ENCODE measurements at regions not wholly inside any gene's neighbourhood (a gene's known extent, or its start where the extent isn't known, plus 50 kb on each side); places are given as distances from the start of the nearest gene placed in this dataset.

- intact Hi-C loops (cut with DNase I, micrococcal nuclease), result no loop called here
- ATAC-seq (no peak), DNase-seq (no peak)
- Histone ChIP-seq H3K4me3 (no peak overlapping the region), H3K9me3 (peaks cover 6% of the 10 kb centered on the region), H3K36me3 (ENCODE audit: low read depth) (no peaks in the 10 kb centered on the region), H3K4me1 (ENCODE audit: low read depth) (no peaks in the 10 kb centered on the region)
- no peak for TF ChIP-seq CTCF (IDR thresholded peaks at IDR 0.05)
These were observed 304.0 kb downstream of the ZEB1 start for GRCh38 chr10:31622978-31623377.

GRCh38 chr10:31621733-31622132 lies 302.7 kb downstream of the ZEB1 start:
- TF ChIP-seq CTCF (IDR thresholded peaks at IDR 0.05), result no peak
- Histone ChIP-seq H3K4me1 (ENCODE audit: low read depth) (no peaks in the 10 kb centered on the region), H3K36me3 (ENCODE audit: low read depth) (no peaks in the 10 kb centered on the region), H3K4me3 (no peak overlapping the region), H3K9me3 (peaks cover 6% of the 10 kb centered on the region)
- intact Hi-C loops (cut with DNase I, micrococcal nuclease), result no loop called here
- DNase-seq (no peak), ATAC-seq (no peak)

GRCh38 chr10:31620226-31621151 lies 301.5 kb downstream of the ZEB1 start:
- DNase-seq (peak; percentile 49 to 61 (median 50)), ATAC-seq (peak; percentile 37)
- H3K36me3 ChIP-seq (ENCODE audit: low read depth), result no peaks in the 10 kb centered on the region
- no peak overlapping the region for H3K4me3 ChIP-seq
- H3K9me3 ChIP-seq, result no peaks in the 10 kb centered on the region
- H3K4me1 ChIP-seq (ENCODE audit: low read depth), result no peaks in the 10 kb centered on the region
- no peak for TF ChIP-seq CTCF (IDR thresholded peaks at IDR 0.05)
- intact Hi-C loops (cut with DNase I, micrococcal nuclease), result no loop called here

GRCh38 chr10:31619531-31620061 lies 300.6 kb downstream of the ZEB1 start:
- intact Hi-C loops (cut with DNase I, micrococcal nuclease), result no loop called here
- peak; percentile 22 for ATAC-seq
- TF ChIP-seq CTCF (IDR thresholded peaks at IDR 0.05), result no peak
- no peaks in the 10 kb centered on the region for H3K9me3 ChIP-seq
- DNase-seq, result peak in 1 of 3 donors; percentile 28
- H3K4me1 ChIP-seq (ENCODE audit: low read depth), result no peaks in the 10 kb centered on the region
- H3K4me3 ChIP-seq, result no peak overlapping the region
- no peaks in the 10 kb centered on the region for H3K36me3 ChIP-seq (ENCODE audit: low read depth)

- Histone ChIP-seq H3K4me3 (no peak overlapping the region), H3K4me1 (ENCODE audit: low read depth) (no peaks in the 10 kb centered on the region), H3K36me3 (ENCODE audit: low read depth) (no peaks in the 10 kb centered on the region), H3K9me3 (no peaks in the 10 kb centered on the region)
- ATAC-seq (peak; percentile 22), DNase-seq (peak in 1 of 3 donors; percentile 54)
- intact Hi-C loops (cut with DNase I, micrococcal nuclease), result no loop called here
- no peak for TF ChIP-seq CTCF (IDR thresholded peaks at IDR 0.05)
These were observed 299.7 kb downstream of the ZEB1 start for GRCh38 chr10:31618541-31619291.

All from mucosa of descending colon (tissue), 3 donors.